ENCODE measurements at regions not wholly inside any gene's neighbourhood (a gene's known extent, or its start where the extent isn't known, plus 50 kb on each side); places are given as distances from the start of the nearest gene placed in this dataset.

GRCh38 chr13:105878119-105878700 is 657.3 kb downstream of the EFNB2 start:
- Histone ChIP-seq H3K4me3 (replicated peaks; ENCODE audit: low read depth, low read length) (no peak overlapping the region), H3K27me3 (replicated peaks; ENCODE audit: control insufficient read depth, insufficient read depth, low read length) (no peaks in the 10 kb centered on the region), H3K36me3 (ENCODE audit: control insufficient read depth, insufficient read depth, low read length) (no peaks in the 10 kb centered on the region)
- DNase-seq (ENCODE audit: extremely low read depth, insufficient read length): no peak
- TF ChIP-seq CTCF (IDR thresholded peaks at IDR 0.05; ENCODE audit: insufficient read depth, low read length, poor library complexity, severe bottlenecking): no peak

- TF ChIP-seq CTCF (IDR thresholded peaks at IDR 0.05; ENCODE audit: insufficient read depth, low read length, poor library complexity, severe bottlenecking): no peak
- H3K4me3 ChIP-seq (replicated peaks; ENCODE audit: low read depth, low read length): no peak overlapping the region
- no peak for DNase-seq (ENCODE audit: extremely low read depth, insufficient read length)
- no peaks in the 10 kb centered on the region for H3K27me3 ChIP-seq (replicated peaks; ENCODE audit: control insufficient read depth, insufficient read depth, low read length)
- no peaks in the 10 kb centered on the region for H3K36me3 ChIP-seq (ENCODE audit: control insufficient read depth, insufficient read depth, low read length)
Observed at GRCh38 chr13:105874814-105875213, 660.6 kb downstream of the EFNB2 start.

- no peaks in the 10 kb centered on the region for H3K27me3 ChIP-seq (replicated peaks; ENCODE audit: control insufficient read depth, insufficient read depth, low read length)
- H3K4me3 ChIP-seq (replicated peaks; ENCODE audit: low read depth, low read length): no peak overlapping the region
- no peaks in the 10 kb centered on the region for H3K36me3 ChIP-seq (ENCODE audit: control insufficient read depth, insufficient read depth, low read length)
- TF ChIP-seq CTCF (IDR thresholded peaks at IDR 0.05; ENCODE audit: insufficient read depth, low read length, poor library complexity, severe bottlenecking): no peak
- DNase-seq (ENCODE audit: extremely low read depth, insufficient read length): no peak
Observed at GRCh38 chr13:105871768-105872167, 663.7 kb downstream of the EFNB2 start.

- Histone ChIP-seq H3K36me3 (ENCODE audit: control insufficient read depth, insufficient read depth, low read length) (no peaks in the 10 kb centered on the region), H3K4me3 (replicated peaks; ENCODE audit: low read depth, low read length) (no peak overlapping the region), H3K27me3 (replicated peaks; ENCODE audit: control insufficient read depth, insufficient read depth, low read length) (no peaks in the 10 kb centered on the region)
- DNase-seq (ENCODE audit: extremely low read depth, insufficient read length): no peak
- TF ChIP-seq CTCF (IDR thresholded peaks at IDR 0.05; ENCODE audit: insufficient read depth, low read length, poor library complexity, severe bottlenecking): no peak
Observed at GRCh38 chr13:105871326-105871725, 664.1 kb downstream of the EFNB2 start.

GRCh38 chr13:105863300-105863920 is 672.1 kb downstream of the EFNB2 start:
- no peak for DNase-seq (ENCODE audit: extremely low read depth, insufficient read length)
- Histone ChIP-seq H3K27me3 (replicated peaks; ENCODE audit: control insufficient read depth, insufficient read depth, low read length) (no peaks in the 10 kb centered on the region), H3K4me3 (replicated peaks; ENCODE audit: low read depth, low read length) (no peak overlapping the region), H3K36me3 (ENCODE audit: control insufficient read depth, insufficient read depth, low read length) (no peaks in the 10 kb centered on the region)
- no peak for TF ChIP-seq CTCF (IDR thresholded peaks at IDR 0.05; ENCODE audit: insufficient read depth, low read length, poor library complexity, severe bottlenecking)
